T follicular helper cell (primary cell): ENCODE measurements at regions not wholly inside any gene's neighbourhood (a gene's known extent, or its start where the extent isn't known, plus 50 kb on each side); places are given as distances from the start of the nearest gene placed in this dataset.
A peak's percentile ranks its signal among the peaks of the same experiment; 100 is the strongest.
"Not testable (repeated sequence)": the region's sequence is repeated elsewhere in the genome, so short reads cannot be mapped to it uniquely, and the experiment has no call there.

Source experiments
- DNase-seq: peaks from one replicate; pipeline ENCODE4 v3.0.0-alpha.2; 2020; ENCODE audit warnings: low read depth

DNA sequence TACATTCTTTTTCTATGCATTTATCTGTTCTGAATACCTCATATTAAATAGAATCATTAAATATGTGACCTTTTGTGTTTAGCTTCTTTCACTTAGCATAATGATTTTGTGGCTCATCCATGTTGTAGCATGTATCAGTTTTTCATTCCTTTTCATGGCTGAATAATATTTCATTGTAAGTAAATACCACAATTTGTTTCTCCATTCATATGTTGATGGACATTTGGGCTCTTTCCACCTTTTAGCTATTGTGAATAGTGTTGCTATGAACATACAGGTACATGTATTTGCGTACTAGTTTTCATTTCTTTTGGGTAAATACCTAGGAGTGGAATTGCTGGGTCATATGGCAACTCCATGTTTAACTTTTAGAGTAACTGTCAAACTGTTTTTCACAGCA, 85.1 kb downstream of the GNL3L start:
- DNase-seq: no peak

DNA sequence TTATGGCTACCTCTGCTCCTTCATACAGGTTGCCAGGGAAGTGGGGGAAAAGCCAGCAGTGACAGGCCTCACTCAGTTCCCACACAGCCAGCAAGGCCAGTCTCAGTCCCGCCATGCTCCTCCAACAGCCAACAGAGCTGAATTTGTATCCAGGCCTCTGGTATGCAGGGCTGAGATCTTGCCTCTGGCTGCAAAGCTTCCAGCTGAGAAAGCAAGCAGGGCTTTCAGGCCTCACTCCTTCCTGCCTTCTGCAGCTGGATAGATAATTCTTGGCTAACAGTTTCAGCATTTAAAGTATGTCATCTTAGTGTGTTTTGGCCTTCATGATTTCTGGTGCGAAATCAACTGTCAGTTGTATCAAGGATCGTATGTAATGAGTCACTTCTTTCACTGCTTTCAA, 103.6 kb downstream of the GNL3L start:
- no peak for DNase-seq

GRCh38 chrX:54639018-54639345, 109.0 kb downstream of the GNL3L start:
- no peak for DNase-seq

DNA sequence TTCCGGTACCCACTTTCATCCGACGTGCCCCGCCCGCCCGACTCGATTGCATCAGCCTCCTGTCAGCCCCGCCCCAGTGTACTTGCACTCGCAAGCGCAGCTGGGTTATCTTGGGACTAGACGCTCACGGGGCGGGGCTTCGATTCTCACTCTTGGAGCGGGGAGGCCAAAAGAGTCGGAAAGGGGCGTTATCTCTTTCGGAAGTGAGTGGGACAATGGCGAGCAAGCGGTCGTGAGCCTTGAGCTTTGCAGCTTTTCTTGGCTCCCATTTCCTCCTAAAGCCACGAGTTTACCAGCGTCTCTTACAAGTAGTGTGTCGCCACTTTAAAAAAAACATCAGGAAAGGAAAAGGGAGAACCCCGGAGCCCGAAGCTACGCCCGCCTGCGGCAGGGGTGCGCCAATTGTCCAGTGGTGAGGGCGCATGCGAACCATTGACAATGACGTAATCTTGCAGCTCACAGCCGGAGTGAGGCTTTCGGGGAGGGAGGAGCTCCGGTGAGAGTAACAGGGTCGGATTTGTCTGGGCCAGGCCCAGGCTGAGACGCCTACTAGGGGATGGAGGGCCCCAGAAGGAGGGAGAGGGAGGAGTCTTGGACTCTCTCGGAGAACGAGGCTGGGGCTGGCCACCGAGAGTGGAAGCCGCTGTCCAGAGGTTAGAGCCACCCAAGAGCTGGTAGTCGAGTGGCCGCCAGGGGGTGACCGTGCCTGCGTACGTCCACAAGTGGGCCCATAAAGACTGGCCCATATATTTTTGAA, 109.5 kb downstream of the GNL3L start:
- DNase-seq: peak; percentile 89

GRCh38 chrX:54640103-54640690, 110.2 kb downstream of the GNL3L start:
- no peak for DNase-seq

GRCh38 chrX:54640736-54641135, 110.7 kb downstream of the GNL3L start:
- no peak for DNase-seq

DNA sequence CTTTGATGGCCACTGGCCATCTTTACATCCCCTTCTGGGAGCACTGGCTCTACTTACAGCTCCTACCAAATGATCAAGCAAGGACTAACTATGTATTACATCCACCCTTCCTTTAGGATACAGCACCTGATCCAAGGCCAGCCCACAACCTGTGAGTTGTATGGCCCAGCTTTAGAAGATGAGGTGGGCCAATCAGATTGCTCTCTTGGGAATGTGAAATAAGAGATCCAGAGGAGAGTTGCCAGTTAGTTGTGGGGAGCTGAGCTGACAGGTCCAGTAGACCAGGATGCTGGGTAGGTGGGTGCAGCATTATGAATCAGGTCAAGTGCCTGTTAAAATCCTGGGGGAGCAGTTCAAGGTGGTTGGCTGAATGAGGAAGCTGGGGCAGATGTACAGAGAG, 111.5 kb downstream of the GNL3L start:
- no peak for DNase-seq

DNA sequence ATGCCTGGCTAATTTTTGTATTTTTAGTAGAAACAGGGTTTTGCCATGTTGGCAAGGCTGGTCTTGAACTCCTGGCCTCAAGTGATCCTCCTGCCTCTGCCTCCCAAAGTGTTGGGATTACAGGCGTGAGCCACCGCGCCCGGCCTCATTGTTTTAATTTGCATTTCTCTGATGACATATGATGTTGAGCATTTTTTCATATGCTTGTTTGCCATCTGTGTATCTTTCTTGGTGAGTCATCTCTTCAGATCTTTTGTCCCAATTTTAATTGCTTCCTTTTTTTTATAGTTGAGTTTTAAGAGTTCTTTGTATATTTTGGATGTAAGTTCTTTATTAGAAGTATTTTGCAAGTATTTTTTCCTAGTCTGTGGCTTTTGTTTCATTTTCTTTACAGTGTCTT, 117.6 kb downstream of the GNL3L start:
- DNase-seq: not testable (repeated sequence)

GRCh38 chrX:54659547-54659946, 129.5 kb downstream of the GNL3L start:
- no peak for DNase-seq

- DNase-seq: no peak
These were observed 122.3 kb downstream of the ITIH6 start for GRCh38 chrX:54675762-54676161.

GRCh38 chrX:54695231-54695630, 102.8 kb downstream of the ITIH6 start:
- no peak for DNase-seq

GRCh38 chrX:54695816-54696487, 102.1 kb downstream of the ITIH6 start:
- no peak for DNase-seq
